GM18858 (cell line): ENCODE measurements at regions not wholly inside any gene's neighbourhood (a gene's known extent, or its start where the extent isn't known, plus 50 kb on each side); places are given as distances from the start of the nearest gene placed in this dataset.
"Not testable (repeated sequence)": the region's sequence is repeated elsewhere in the genome, so short reads cannot be mapped to it uniquely, and the experiment has no call there.

Source experiments
- ATAC-seq: cut with Tn5 transposase; IDR thresholded peaks from one replicate; pipeline ENCODE4 v1.9.1; 2021; ENCODE audit not compliant: unreplicated experiment

DNA sequence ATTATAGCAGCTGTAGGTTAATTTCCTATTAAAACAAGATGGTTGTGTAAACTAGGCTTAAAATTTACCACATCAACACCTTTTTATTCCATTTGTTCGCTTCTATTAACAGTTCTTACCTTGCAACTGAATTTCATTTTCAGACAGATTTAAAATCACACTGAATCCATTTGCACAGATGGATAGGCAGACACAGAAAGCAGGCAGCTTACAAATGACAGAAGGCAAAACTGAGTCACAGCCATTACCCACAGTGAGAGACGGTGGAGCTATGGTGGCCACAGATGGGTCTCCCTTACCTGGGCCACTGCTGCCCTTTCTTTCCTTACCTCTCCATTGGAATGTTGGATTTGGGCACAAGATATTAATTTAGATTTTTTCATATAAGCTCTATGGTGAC lies 1567.8 kb upstream of the SLC10A2 start:
- ATAC-seq, result no peak

GRCh38 chr13:104632736-104633135 lies 1566.5 kb upstream of the SLC10A2 start:
- no peak for ATAC-seq

DNA sequence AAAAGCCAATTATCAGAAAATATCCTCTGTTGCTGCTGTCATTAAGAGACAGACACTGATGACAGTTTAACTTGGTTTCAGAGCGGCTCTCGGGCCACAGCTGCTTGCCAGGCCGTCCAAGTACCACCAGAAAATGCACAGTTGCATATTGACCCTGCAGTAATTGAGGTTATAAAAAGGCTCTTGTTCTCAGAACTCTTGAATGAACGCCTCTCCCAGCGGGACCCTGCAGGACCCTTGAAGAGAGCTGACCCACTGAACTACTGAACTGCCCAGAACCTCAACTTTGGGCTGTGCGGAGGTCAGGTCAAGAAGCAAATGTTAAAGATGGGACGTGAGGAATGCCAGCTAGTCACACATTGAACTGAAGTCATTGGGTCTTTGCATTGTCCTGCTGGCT lies 1559.0 kb upstream of the SLC10A2 start:
- ATAC-seq, result no peak

GRCh38 chr13:104616990-104617389 lies 1550.8 kb upstream of the SLC10A2 start:
- no peak for ATAC-seq

DNA sequence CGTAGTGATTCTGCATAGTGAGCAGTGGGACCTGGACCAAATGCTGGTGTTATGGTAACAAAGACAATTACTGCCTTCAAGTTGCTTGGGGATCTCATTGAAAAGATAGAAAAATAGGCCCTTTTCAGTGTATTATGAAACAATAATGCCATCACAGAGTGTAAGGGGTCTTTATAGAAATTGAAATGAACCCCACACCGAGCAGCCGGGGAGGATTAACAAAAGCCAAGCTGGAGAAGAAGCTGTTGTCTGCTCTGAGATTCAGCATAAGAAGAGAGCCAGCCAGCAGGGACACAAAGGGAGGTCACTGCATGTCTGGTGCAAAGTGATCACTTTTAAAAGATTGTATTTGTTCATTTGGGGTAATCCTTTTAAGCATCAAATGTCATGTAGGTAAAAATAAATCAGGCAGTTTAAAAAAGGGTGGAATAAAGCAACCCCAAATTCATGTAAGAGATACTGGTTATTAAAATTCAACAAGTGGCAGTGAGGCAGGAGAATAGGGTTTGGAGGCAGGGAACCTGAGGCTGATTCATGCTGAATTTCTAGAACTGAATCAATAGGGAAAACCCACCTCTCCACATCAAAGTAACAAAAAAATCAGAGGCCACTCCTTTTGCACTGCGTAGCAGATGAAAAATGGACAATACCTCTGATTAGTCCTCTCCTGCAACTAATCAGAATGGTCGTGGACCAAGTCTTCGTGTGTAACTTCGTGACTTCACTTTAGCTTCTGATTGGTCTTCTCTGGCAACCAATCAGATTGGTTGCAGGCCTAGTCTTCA lies 1548.3 kb upstream of the SLC10A2 start:
- no peak for ATAC-seq

- ATAC-seq, result no peak
Observed at GRCh38 chr13:104608331-104608730, 1542.1 kb upstream of the SLC10A2 start.

DNA sequence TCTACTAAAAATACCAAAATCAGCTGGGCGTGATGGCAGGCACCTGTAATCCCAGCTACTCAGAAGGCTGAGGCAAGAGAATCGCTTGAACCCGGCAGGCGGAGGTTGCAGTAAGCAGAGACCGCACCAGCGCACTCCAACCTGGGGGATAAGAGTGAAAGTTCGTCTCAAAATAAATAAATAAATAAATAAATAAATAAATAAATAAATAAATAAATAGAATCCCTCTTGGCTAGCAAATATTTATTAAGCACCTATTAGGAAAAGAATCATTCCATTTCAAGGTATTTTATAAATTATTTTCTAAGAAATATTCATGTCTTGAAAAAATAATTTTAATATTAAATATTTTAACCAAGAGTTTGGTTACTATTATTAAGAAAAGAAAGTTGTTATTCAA lies 1539.2 kb upstream of the SLC10A2 start:
- ATAC-seq, result not testable (repeated sequence)

DNA sequence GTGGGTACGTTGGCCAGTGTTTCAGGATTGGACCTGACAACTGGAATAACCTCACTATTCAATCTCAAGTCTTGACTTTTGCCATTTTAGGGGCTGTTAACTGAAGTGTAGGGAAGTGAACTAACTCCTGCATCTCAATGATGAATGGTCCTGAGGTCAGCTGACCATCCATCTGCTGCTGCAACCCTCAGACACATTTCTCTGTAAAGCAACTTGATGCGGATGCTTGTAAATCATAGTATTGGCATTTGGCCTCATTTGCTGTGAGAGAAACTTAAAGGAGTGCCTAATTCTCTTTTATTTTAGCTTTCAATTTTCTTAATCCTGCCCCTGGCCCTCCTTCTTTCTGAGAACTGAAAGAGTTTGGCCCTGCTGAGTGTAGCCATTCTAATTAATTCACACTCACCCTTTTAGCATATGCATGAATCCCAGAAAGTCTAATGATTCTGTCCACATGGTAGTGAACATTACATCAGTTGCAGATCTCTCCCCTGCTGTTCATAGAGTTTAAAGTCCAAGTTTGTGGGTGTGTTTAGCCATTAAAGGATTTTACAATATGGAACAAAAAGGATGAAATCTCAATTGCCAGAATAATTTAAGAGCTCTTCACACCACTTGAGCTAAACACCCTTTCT lies 1531.4 kb upstream of the SLC10A2 start:
- ATAC-seq, result no peak

DNA sequence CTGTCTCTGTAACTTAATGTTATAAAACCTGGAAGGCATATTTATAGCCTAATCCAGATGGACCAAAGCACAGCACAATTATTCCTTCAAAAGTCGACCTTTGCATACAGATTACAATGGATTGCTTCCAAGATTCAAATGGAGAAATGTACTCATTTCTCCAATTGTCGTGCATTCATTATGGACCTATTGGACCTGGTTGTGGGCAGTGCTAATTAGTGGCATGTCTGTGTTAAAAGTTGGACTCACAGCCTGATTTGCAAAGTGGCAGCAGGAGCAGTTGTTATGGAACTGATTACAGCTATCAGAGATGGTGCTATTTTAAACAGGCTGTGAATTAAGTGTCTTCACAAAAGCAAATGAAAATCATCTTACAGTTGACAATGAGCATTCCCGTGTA lies 1529.3 kb upstream of the SLC10A2 start:
- no peak for ATAC-seq

DNA sequence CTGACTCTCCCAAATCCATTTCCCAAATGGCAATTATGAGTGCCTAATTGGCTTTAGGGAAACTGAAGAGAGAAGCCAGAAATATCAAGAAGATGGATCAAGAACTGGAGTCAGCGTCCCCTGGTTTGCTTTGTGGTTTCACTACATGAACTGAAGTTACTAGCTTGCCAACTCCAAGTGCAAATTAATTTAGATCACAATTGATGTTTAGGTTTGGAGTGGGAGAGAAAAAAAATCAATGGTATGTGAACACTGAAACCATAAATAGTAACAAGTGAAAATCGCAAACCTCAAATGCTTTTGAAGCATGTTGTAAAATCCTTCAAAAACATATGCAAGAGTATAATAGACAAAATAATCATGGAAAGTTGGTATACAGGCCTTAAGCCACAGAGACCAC lies 1528.6 kb upstream of the SLC10A2 start:
- ATAC-seq, result no peak

- no peak for ATAC-seq
Observed at GRCh38 chr13:104593693-104594092, 1527.5 kb upstream of the SLC10A2 start.

DNA sequence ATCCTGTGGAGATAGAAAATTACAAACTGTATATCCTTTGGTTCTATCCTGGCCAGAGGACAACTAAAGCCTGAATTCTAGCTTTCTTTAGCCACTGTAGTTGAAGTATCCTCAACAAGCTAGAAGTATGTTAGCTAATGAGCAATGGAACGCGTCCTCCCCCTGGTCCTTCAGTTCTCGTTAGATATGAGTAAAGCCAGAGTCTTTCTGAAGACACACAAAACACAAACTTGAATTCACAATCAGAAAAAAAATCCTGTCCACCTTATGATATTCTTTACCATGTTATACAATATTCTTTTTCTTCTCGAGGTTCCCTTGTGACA lies 1527.0 kb upstream of the SLC10A2 start:
- no peak for ATAC-seq

DNA sequence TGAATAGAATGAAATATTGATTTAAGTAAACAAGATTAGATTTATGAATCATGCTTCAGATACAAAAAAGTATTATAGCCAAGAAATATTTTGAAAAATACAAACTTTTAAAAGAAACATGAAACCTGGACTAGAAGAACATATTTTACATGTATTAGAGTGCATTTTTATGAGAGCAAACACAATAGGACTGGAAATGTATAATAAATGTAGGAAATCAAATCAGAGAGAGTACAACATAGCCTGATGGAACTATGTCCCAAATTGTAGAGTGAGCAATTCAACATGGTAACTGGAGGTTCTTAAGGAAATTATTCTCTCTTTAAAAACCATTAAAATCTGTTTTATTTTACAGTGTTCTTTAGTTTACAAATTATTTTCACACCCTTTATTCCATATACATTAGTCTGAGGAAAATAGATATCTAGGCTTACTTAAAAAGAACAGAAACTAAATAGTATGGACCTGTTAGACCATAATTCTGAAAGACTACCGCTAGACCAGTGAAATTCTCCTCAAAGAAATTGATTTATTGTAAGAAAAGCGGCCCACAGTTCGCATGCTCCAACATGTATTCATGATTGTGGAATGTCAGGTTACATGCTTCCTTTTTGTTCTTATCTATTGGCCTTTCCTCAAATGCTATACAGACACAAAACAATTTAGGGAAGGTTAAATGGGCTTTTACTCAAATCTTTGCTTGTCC lies 1526.5 kb upstream of the SLC10A2 start:
- no peak for ATAC-seq

DNA sequence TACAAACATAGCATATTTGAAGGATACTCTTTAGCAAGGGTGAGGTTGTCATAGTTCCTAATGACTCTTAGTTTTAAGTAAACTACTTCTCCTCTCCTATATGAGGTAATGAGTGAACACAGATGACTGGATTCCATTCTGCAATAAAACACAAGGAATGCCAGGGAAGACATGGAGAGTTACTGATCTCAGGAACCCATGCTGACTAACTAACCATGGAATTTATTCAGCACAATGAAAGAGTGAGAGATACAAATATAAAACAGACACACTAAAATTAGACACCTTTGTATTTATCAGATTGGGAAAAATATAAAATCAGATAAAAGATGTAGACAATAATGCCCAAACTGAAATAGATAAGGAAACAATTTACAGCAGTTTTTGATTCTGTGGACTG lies 1525.9 kb upstream of the SLC10A2 start:
- ATAC-seq, result no peak

DNA sequence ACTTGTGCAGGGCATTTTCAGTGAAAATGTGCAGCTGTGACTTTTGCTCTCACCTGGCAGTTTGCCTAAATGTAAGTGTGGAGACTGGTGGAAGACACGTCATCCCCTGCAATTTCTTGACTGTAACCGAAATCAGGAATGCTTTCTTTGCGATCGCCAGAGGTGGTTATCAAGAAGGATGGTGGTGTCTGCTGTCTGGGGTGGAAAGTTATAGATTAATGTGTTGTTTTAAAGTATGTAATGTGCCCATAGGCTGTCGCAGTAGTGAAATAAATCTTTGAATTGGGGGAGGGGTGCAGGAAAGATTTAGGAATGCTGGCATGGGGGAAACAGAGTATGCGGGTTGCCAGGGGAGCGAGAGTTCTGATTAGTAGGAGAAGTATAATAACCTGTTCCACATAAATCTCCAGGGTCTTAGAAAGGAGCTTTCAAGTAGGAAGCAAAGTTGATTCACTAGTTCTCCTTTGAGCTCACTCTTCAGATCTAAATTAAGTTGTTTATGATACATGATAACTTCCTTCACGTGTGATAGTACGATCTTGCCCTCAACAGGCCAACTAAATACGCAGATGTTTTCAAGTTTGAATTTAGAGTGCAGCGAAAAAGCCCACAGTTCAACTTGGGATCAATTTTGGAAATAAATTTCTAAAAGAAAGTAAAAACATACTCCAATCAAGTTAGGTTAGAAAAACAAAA lies 1520.0 kb upstream of the SLC10A2 start:
- ATAC-seq, result no peak

DNA sequence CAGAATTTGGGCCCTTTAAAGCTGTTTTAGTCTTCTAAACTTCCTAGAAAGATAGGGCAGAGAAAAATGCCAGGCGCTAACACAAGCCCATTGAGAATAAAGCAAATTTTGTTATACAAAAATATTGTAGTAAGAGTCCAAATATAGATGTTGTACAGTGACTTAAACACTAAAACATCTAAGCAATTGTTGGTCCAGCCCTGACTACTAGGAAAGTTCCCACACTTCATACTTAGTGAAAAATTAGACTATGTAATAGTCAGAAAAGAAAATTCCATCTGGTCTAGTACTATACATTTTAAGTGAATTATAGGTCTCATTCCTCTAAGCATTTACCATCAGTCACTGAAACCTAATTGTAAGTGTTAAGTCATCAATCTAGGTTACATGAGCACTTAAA lies 1518.3 kb upstream of the SLC10A2 start:
- ATAC-seq, result no peak

DNA sequence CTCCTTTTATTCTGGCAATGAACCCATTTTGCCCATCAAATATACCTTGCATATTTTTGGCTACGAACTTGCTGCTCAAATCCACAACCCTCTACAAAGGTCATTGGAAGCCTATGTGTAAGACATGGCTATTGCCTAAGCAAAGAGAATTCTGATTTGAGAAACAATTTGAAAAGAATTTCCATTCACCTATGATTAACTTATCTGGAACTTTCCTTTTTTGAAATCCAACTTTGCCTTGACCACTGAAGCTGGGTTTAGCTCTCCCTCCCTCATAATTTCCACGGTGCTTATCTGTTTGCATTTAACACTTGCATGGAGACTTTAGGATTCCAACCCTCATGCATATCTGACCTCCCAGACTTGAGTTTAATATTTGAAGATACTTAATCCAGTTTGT lies 1514.7 kb upstream of the SLC10A2 start:
- ATAC-seq, result no peak

DNA sequence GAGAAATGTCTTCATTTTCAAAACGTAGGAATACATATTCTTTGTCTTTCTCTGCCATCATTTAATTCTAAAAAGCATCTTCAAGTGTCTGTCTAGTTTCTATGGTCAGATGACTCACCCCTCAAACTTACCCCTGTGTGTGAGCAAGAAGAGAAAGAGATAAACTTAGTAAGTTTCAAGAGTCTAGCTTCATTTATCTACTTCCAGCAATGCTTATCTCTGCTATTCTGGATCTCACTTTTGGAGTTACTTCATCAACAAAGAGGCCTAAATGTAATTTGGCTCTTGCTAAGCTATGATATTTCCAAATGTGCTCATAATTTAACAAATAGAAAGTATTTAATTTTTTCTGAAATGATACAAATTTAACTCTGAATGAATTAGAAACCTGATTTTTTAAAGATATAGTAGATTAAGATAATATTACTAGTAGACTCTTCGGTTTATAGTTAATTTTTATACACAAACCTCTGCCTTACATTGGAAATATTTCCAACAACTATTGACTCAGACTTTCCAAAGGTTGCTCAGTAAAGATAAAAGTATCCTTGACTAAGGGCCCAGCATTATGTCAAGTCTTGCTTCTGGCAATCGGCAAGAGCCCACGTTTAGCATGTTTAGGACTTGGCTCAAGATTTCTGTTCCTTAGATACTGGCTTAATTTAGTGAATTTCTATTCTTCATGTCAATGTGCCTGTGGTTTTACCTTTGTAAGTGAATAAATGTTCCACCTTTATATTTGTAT lies 1511.0 kb upstream of the SLC10A2 start:
- ATAC-seq, result no peak

DNA sequence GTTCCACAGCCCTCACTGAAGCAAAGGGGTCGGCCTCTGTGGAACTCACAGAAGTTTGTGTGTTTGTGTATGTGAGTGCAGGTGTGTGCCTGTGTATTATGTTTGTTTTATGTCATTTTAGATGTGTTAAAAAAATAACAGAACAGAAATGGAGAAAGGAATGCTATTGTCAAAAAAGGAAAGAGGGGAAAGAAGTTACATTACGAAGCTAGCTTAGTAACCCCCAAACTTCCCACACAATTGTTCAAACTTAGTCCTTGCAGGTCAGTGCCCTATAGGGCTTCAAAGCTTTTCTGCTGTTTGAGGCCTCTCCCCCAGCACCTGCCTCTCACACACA lies 1505.6 kb upstream of the SLC10A2 start:
- ATAC-seq, result no peak

- ATAC-seq, result no peak
Observed at GRCh38 chr13:104571161-104571892, 1505.1 kb upstream of the SLC10A2 start.
